DND-41 (cell line): ENCODE measurements at regions not wholly inside any gene's neighbourhood (a gene's known extent, or its start where the extent isn't known, plus 50 kb on each side); places are given as distances from the start of the nearest gene placed in this dataset.

Source experiments
- CTCF ChIP-seq: IDR thresholded peaks from 2 replicates; pipeline ENCODE4 v1.5.1; 2012; ENCODE audit warnings: borderline replicate concordance, low read length, moderate library complexity, mild to moderate bottlenecking; ENCODE audit not compliant: poor library complexity, severe bottlenecking; ENCODE audit errors: extremely low read depth
- EZH2 ChIP-seq: IDR thresholded peaks from 3 replicates; pipeline ENCODE4 v1.6.1; 2012; ENCODE audit warnings: borderline replicate concordance, low read depth, mild to moderate bottlenecking, moderate library complexity, low read length, inconsistent platforms; ENCODE audit not compliant: severe bottlenecking

DNA sequence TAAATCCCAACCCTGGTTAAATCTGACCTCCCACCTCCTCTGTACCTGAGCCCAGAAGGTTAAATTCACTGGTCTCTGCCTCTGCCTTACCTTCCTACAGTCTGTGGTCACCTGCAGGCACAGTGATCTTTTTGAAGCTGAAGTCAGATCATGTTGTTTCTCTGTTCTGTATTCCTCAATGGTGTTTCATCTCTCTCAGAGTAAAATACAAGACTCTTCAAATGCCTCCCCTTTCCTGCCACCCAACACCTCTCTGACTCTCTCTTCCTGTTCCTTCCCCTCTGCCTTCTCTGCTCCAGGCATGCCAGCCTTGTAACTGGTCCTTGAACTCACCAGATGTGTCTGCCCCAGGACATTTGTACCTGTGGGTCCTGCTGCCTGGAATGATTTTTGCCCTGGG lies 219.3 kb downstream of the UXS1 start:
- TF ChIP-seq EZH2 (no peak), CTCF (no peak)
